ENCODE measurements at regions not wholly inside any gene's neighbourhood (a gene's known extent, or its start where the extent isn't known, plus 50 kb on each side); places are given as distances from the start of the nearest gene placed in this dataset.

GRCh38 chr12:58097741-58098140 is 156.4 kb downstream of the ATP23 start:
- TF ChIP-seq ZNF274 (IDR thresholded peaks at IDR 0.05; ENCODE audit: low read depth, low read length) = no peak
- no peak for TF ChIP-seq YY1 (IDR thresholded peaks at IDR 0.05; ENCODE audit: insufficient read depth, insufficient read length)
- TF ChIP-seq SUZ12 (IDR thresholded peaks at IDR 0.05; ENCODE audit: extremely low read depth, insufficient read depth, insufficient read length) = no peak
